Vagina (tissue), 2 donors: ENCODE measurements at regions not wholly inside any gene's neighbourhood (a gene's known extent, or its start where the extent isn't known, plus 50 kb on each side); places are given as distances from the start of the nearest gene placed in this dataset.

ENCODE experiments used
- CTCF ChIP-seq, 3 experiments: fragments of 450-650 bp in 2 of 3; fragments of 200-600 bp in 1 of 3; sonication (generic) in 1 of 3; IDR thresholded peaks; one replicate each; pipeline ENCODE4 v1.5.1; 2017 to 2019; ENCODE audit warnings: antibody characterized with exemption in 3 of 3, mild to moderate bottlenecking in 2 of 3, moderate library complexity in 2 of 3
- POLR2A ChIP-seq, 2 donors: fragments of 450-650 bp; IDR thresholded peaks; one replicate each; pipeline ENCODE4 v1.6.1; 2017; ENCODE audit warnings: antibody characterized with exemption in 2 of 2, mild to moderate bottlenecking in 2 of 2, moderate library complexity in 2 of 2
- POLR2AphosphoS5 ChIP-seq, 2 donors: sonication (generic); formaldehyde crosslinking; IDR thresholded peaks; one replicate each; pipeline ENCODE4 v1.9.0; 2017; ENCODE audit warnings: antibody characterized with exemption in 2 of 2, mild to moderate bottlenecking in 2 of 2, low read depth in 1 of 2; ENCODE audit not compliant: insufficient read depth in 1 of 2

GRCh38 chr22:44423556-44424358, 74.3 kb downstream of the RTL6 start:
- TF ChIP-seq CTCF (IDR thresholded peaks at IDR 0.05) (no peak), POLR2A (IDR thresholded peaks at IDR 0.05) (no peak), POLR2AphosphoS5 (IDR thresholded peaks at IDR 0.05; ENCODE audit: insufficient read depth in 1 of 2, low read depth in 1 of 2) (no peak)
